Activated T-helper 2 cell treated with anti-CD3 and anti-CD28 coated beads, Interferon-gamma antibody, Interleukin-2, Interleukin-4, amounts not matched to agents 10 μg/mL and 5 μg/mL and 100 μg/mL, durations not matched to agents 14 hours and 24 hours and 36 hours (primary cell): ENCODE measurements at regions not wholly inside any gene's neighbourhood (a gene's known extent, or its start where the extent isn't known, plus 50 kb on each side); places are given as distances from the start of the nearest gene placed in this dataset.
"Not testable (repeated sequence)": the region's sequence is repeated elsewhere in the genome, so short reads cannot be mapped to it uniquely, and the experiment has no call there.

Experiments
- DNase-seq: peaks from one replicate; pipeline ENCODE4 v3.0.0; 2021; ENCODE audit warnings: low spot score
- H3K27ac Mint-ChIP-seq: one replicate; pipeline ENCODE4 v1.8.0; 2021; ENCODE audit warnings: mixed read lengths
- H3K27me3 Mint-ChIP-seq: one replicate; pipeline ENCODE4 v1.8.0; 2021; ENCODE audit warnings: low read depth, mixed read lengths
- H3K36me3 Mint-ChIP-seq: one replicate; pipeline ENCODE4 v1.8.0; 2021; ENCODE audit warnings: low read depth, mixed read lengths
- H3K4me1 Mint-ChIP-seq: one replicate; pipeline ENCODE4 v1.8.0; 2021; ENCODE audit warnings: low read depth, mixed read lengths
- H3K4me3 Mint-ChIP-seq: one replicate; pipeline ENCODE4 v1.8.0; 2021; ENCODE audit warnings: low read depth, mild to moderate bottlenecking, moderate library complexity, mixed read lengths
- H3K9me3 Mint-ChIP-seq: one replicate; pipeline ENCODE4 v1.8.0; 2021; ENCODE audit warnings: mixed read lengths
- intact Hi-C: fragments of 100-400 bp; cut with micrococcal nuclease; formaldehyde crosslinking; loops from one replicate; pipeline ENCODE4 v1.15.1; 2023

GRCh38 chr2:107717661-107718060 lies 109.0 kb upstream of the RGPD4 start:
- Mint-ChIP-seq H3K36me3 (no peaks in the 10 kb centered on the region), H3K27me3 (no peaks in the 10 kb centered on the region), H3K4me1 (no peaks in the 10 kb centered on the region), H3K9me3 (no peaks in the 10 kb centered on the region), H3K4me3 (no peak overlapping the region), H3K27ac (no peak overlapping the region)
- intact Hi-C loops, result no loop called here
- DNase-seq, result no peak

- intact Hi-C loops, result no loop called here
- H3K9me3 Mint-ChIP-seq, result no peaks in the 10 kb centered on the region
Observed at GRCh38 chr2:107719141-107719540, 107.6 kb upstream of the RGPD4 start.

GRCh38 chr2:107719836-107720235 lies 106.9 kb upstream of the RGPD4 start:
- Mint-ChIP-seq H3K27ac (no peak overlapping the region), H3K4me1 (no peaks in the 10 kb centered on the region), H3K4me3 (no peak overlapping the region), H3K36me3 (no peaks in the 10 kb centered on the region), H3K27me3 (no peaks in the 10 kb centered on the region), H3K9me3 (peaks cover 5% of the 10 kb centered on the region)
- intact Hi-C loops, result no loop called here
- no peak for DNase-seq

More at GRCh38 chr2:107719141-107719540, 107.6 kb upstream of the RGPD4 start:
- Mint-ChIP-seq H3K4me3 (no peak overlapping the region), H3K36me3 (no peaks in the 10 kb centered on the region), H3K27ac (no peak overlapping the region), H3K27me3 (no peaks in the 10 kb centered on the region), H3K4me1 (no peaks in the 10 kb centered on the region)
- DNase-seq, result no peak

- no peaks in the 10 kb centered on the region for H3K4me1 Mint-ChIP-seq
- no peak overlapping the region for H3K27ac Mint-ChIP-seq
- intact Hi-C loops, result no loop called here
- no peaks in the 10 kb centered on the region for H3K27me3 Mint-ChIP-seq
- no peaks in the 10 kb centered on the region for H3K36me3 Mint-ChIP-seq
- H3K4me3 Mint-ChIP-seq, result no peak overlapping the region
- peaks cover 16% of the 10 kb centered on the region for H3K9me3 Mint-ChIP-seq
- DNase-seq, result no peak
Observed at GRCh38 chr2:107721178-107721577, 105.5 kb upstream of the RGPD4 start.

GRCh38 chr2:107721586-107721985 lies 105.1 kb upstream of the RGPD4 start:
- H3K36me3 Mint-ChIP-seq, result no peaks in the 10 kb centered on the region
- H3K27ac Mint-ChIP-seq, result no peak overlapping the region
- intact Hi-C loops, result no loop called here
- no peaks in the 10 kb centered on the region for H3K27me3 Mint-ChIP-seq
- H3K4me1 Mint-ChIP-seq, result no peaks in the 10 kb centered on the region
- no peak overlapping the region for H3K4me3 Mint-ChIP-seq
- no peak for DNase-seq
- H3K9me3 Mint-ChIP-seq, result peaks cover 16% of the 10 kb centered on the region

- DNase-seq, H3K4me3 Mint-ChIP-seq, intact Hi-C loops, H3K4me1 Mint-ChIP-seq, H3K27ac Mint-ChIP-seq, H3K36me3 Mint-ChIP-seq, H3K27me3 Mint-ChIP-seq: not testable (repeated sequence)
- peaks cover 16% of the 10 kb centered on the region for H3K9me3 Mint-ChIP-seq
Observed at GRCh38 chr2:107725824-107726223, 100.9 kb upstream of the RGPD4 start.

- intact Hi-C loops, result no loop called here
- no peaks in the 10 kb centered on the region for H3K27me3 Mint-ChIP-seq
- no peak overlapping the region for H3K4me3 Mint-ChIP-seq
- no peaks in the 10 kb centered on the region for H3K4me1 Mint-ChIP-seq
- peaks cover 16% of the 10 kb centered on the region for H3K9me3 Mint-ChIP-seq
- no peak overlapping the region for H3K27ac Mint-ChIP-seq
- no peak for DNase-seq
- no peaks in the 10 kb centered on the region for H3K36me3 Mint-ChIP-seq
Observed at GRCh38 chr2:107727318-107727717, 99.4 kb upstream of the RGPD4 start.

- Mint-ChIP-seq H3K27ac (no peak overlapping the region), H3K4me3 (no peak overlapping the region), H3K4me1 (no peaks in the 10 kb centered on the region), H3K9me3 (peaks cover 16% of the 10 kb centered on the region), H3K27me3 (no peaks in the 10 kb centered on the region), H3K36me3 (no peaks in the 10 kb centered on the region)
- DNase-seq, result no peak
- intact Hi-C loops, result no loop called here
Observed at GRCh38 chr2:107728586-107728985, 98.1 kb upstream of the RGPD4 start.

GRCh38 chr2:107729440-107729839 lies 97.3 kb upstream of the RGPD4 start:
- DNase-seq, result no peak
- intact Hi-C loops, result no loop called here
- Mint-ChIP-seq H3K4me3 (no peak overlapping the region), H3K27ac (no peak overlapping the region), H3K27me3 (no peaks in the 10 kb centered on the region), H3K4me1 (no peaks in the 10 kb centered on the region), H3K36me3 (no peaks in the 10 kb centered on the region), H3K9me3 (peaks cover 15% of the 10 kb centered on the region)

- Mint-ChIP-seq H3K9me3 (peaks cover under 1% of the 10 kb centered on the region), H3K27me3 (no peaks in the 10 kb centered on the region), H3K4me3 (no peak overlapping the region), H3K4me1 (no peaks in the 10 kb centered on the region), H3K27ac (no peak overlapping the region), H3K36me3 (no peaks in the 10 kb centered on the region)
- no peak for DNase-seq
- intact Hi-C loops, result no loop called here
Observed at GRCh38 chr2:107730898-107731297, 95.8 kb upstream of the RGPD4 start.

GRCh38 chr2:107731435-107731834 lies 95.3 kb upstream of the RGPD4 start:
- H3K9me3 Mint-ChIP-seq, result no peaks in the 10 kb centered on the region
- no peak overlapping the region for H3K27ac Mint-ChIP-seq

GRCh38 chr2:107735201-107735600 lies 91.5 kb upstream of the RGPD4 start:
- H3K4me1 Mint-ChIP-seq, result no peaks in the 10 kb centered on the region
- intact Hi-C loops, result no loop called here
- H3K4me3 Mint-ChIP-seq, result no peak overlapping the region
- H3K27ac Mint-ChIP-seq, result no peak overlapping the region
- H3K27me3 Mint-ChIP-seq, result no peaks in the 10 kb centered on the region
- DNase-seq, result no peak
- H3K9me3 Mint-ChIP-seq, result no peaks in the 10 kb centered on the region
- H3K36me3 Mint-ChIP-seq, result no peaks in the 10 kb centered on the region

More at GRCh38 chr2:107731435-107731834, 95.3 kb upstream of the RGPD4 start:
- Mint-ChIP-seq H3K4me1 (no peaks in the 10 kb centered on the region), H3K27me3 (no peaks in the 10 kb centered on the region), H3K4me3 (no peak overlapping the region), H3K36me3 (no peaks in the 10 kb centered on the region)
- intact Hi-C loops, result no loop called here
- DNase-seq, result no peak

GRCh38 chr2:107737756-107738155 lies 88.9 kb upstream of the RGPD4 start:
- no peaks in the 10 kb centered on the region for H3K36me3 Mint-ChIP-seq
- H3K4me1 Mint-ChIP-seq, result no peaks in the 10 kb centered on the region
- H3K9me3 Mint-ChIP-seq, result no peaks in the 10 kb centered on the region
- no peak overlapping the region for H3K4me3 Mint-ChIP-seq
- DNase-seq, result no peak
- intact Hi-C loops, result no loop called here
- no peak overlapping the region for H3K27ac Mint-ChIP-seq
- H3K27me3 Mint-ChIP-seq, result no peaks in the 10 kb centered on the region

GRCh38 chr2:107738266-107738665 lies 88.4 kb upstream of the RGPD4 start:
- H3K4me3 Mint-ChIP-seq, result no peak overlapping the region
- H3K27me3 Mint-ChIP-seq, result no peaks in the 10 kb centered on the region
- intact Hi-C loops, result no loop called here
- no peak for DNase-seq
- H3K36me3 Mint-ChIP-seq, result no peaks in the 10 kb centered on the region
- no peaks in the 10 kb centered on the region for H3K4me1 Mint-ChIP-seq
- no peak overlapping the region for H3K27ac Mint-ChIP-seq
- no peaks in the 10 kb centered on the region for H3K9me3 Mint-ChIP-seq
